ENCODE measurements at regions not wholly inside any gene's neighbourhood (a gene's known extent, or its start where the extent isn't known, plus 50 kb on each side); places are given as distances from the start of the nearest gene placed in this dataset.

- no peak for TF ChIP-seq ZBTB11 (CRISPR knock-in tag; IDR thresholded peaks at IDR 0.05)
Observed at GRCh38 chr6:103879800-103880199, 979.9 kb downstream of the HACE1 start (continued).

GRCh38 chr6:103875221-103875620 is 984.5 kb downstream of the HACE1 start:
- H4K20me1 ChIP-seq (ENCODE audit: control insufficient read depth, insufficient read depth), result no peaks in the 10 kb centered on the region
- intact Hi-C loops (cut with micrococcal nuclease; ENCODE audit: unreplicated experiment) (no loop called here), in situ Hi-C loops (cut with MboI) (no loop called here)
- ChIA-PET CTCF (no interaction called here), RAD21 (ENCODE audit: unreplicated experiment) (no interaction called here), POLR2A (no interaction called here), SMC1A (ENCODE audit: uncharacterized antibody, unreplicated experiment) (interaction anchor here (0.7 kb wide), 1 partner anchor 133 kb away, joined by 3 read pairs; no protein-coding TSS in a partner anchor)
- no peaks in the 10 kb centered on the region for H3K27me3 ChIP-seq (replicated peaks in 1 of 2; ENCODE audit: control insufficient read depth in 2 of 2, insufficient read depth in 2 of 2, low read length in 1 of 2)
- no peak overlapping the region for H3K27ac ChIP-seq (ENCODE audit: control insufficient read depth, insufficient read depth)
- H3K79me2 ChIP-seq (ENCODE audit: control insufficient read depth, insufficient read depth, low read length), result no peaks in the 10 kb centered on the region
- no TSS peak for BruUV-seq (replicated peaks)
- H2AFZ ChIP-seq (ENCODE audit: control insufficient read depth, low read depth, low read length), result no peak overlapping the region
- no peak overlapping the region for H3K4me2 ChIP-seq (ENCODE audit: control insufficient read depth, insufficient read depth)
- H3K9ac ChIP-seq (ENCODE audit: control insufficient read depth, insufficient read depth, low read length), result no peak overlapping the region
- no peak overlapping the region for H3K4me3 ChIP-seq
- H3K4me1 ChIP-seq (ENCODE audit: control insufficient read depth, insufficient read depth, low read length), result no peaks in the 10 kb centered on the region
- WGBS (ENCODE audit: insufficient coverage, insufficient replicate concordance, low lambda C conversion rate, missing lambda C conversion rate), result 0% methylated on average over 3 of the region's 3 CpGs
- DNase-seq (ENCODE audit: low read depth, low spot score), result no peak
- ATAC-seq, result no peak
- no peak for FAIRE-seq
- no peak for TF ChIP-seq SMAD5 (IDR thresholded peaks at IDR 0.05; ENCODE audit: low read depth)
- no peak for TF ChIP-seq PRDM15 (CRISPR knock-in tag; IDR thresholded peaks at IDR 0.05)
- TF ChIP-seq NBN (IDR thresholded peaks at IDR 0.05), result no peak
- no peaks in the 10 kb centered on the region for H3K9me3 ChIP-seq (replicated peaks; ENCODE audit: control insufficient read depth, insufficient read depth, low read length)
- no peaks in the 10 kb centered on the region for H3K36me3 ChIP-seq (ENCODE audit: control insufficient read depth in 2 of 2, insufficient read depth in 2 of 2, low read length in 1 of 2)
